Gastroesophageal sphincter (tissue), 4 donors: ENCODE measurements at regions not wholly inside any gene's neighbourhood (a gene's known extent, or its start where the extent isn't known, plus 50 kb on each side); places are given as distances from the start of the nearest gene placed in this dataset.

ENCODE experiments used
- ATAC-seq: fragments of 150-250 bp; one replicate; pipeline ENCODE4 v1.9.1; 2016; ENCODE audit warnings: mild to moderate bottlenecking, moderate library complexity
- H3K27ac ChIP-seq, 4 donors: fragments of 200-600 bp; sonication (generic) in 3 of 4; 1 replicate in 3 of 4; 2 replicates in 1 of 4; pipeline ENCODE4 v1.5.1; 2016 to 2019
- H3K27me3 ChIP-seq: fragments of 200-600 bp; sonication (generic); one replicate; pipeline ENCODE4 v1.5.1; 2019
- H3K36me3 ChIP-seq, 2 donors: fragments of 200-600 bp; sonication (generic); one replicate each; pipeline ENCODE4 v1.5.1; 2019; ENCODE audit warnings: control low read depth in 1 of 2
- H3K4me1 ChIP-seq, 3 donors: fragments of 200-600 bp; sonication (generic); 1 replicate in 2 of 3; 2 replicates in 1 of 3; pipeline ENCODE4 v1.5.1; 2016 to 2019; ENCODE audit warnings: control low read depth in 2 of 3
- H3K4me3 ChIP-seq, 2 donors: fragments of 200-600 bp; sonication (generic); one replicate each; pipeline ENCODE4 v1.5.1; 2019; ENCODE audit warnings: mild to moderate bottlenecking in 1 of 2, moderate library complexity in 1 of 2
- H3K9me3 ChIP-seq, 3 donors: fragments of 200-600 bp; sonication (generic); one replicate each; pipeline ENCODE4 v1.5.1; 2017 to 2019; ENCODE audit warnings: control low read depth in 2 of 3
- EP300 ChIP-seq: sonication (generic); formaldehyde crosslinking; IDR thresholded peaks from one replicate; pipeline ENCODE4 v1.6.1; 2017; ENCODE audit warnings: antibody characterized with exemption, mild to moderate bottlenecking
- POLR2A ChIP-seq, 2 donors: fragments of 450-650 bp; IDR thresholded peaks; one replicate each; pipeline ENCODE4 v1.6.1; 2017; ENCODE audit warnings: antibody characterized with exemption in 2 of 2, mild to moderate bottlenecking in 2 of 2, moderate library complexity in 1 of 2
- POLR2AphosphoS5 ChIP-seq: sonication (generic); formaldehyde crosslinking; IDR thresholded peaks from one replicate; pipeline ENCODE4 v1.6.1; 2017; ENCODE audit warnings: antibody characterized with exemption
- WGBS, 2 donors: methylation state at CpG; one replicate each; pipeline ENCODE4 v1.1.5; 2018; ENCODE audit warnings: low coverage in 1 of 2; 5-methylcytosine and 5-hydroxymethylcytosine counted together
- TF ChIP-seq, protein P1 (sequence below), 4 experiments: fragments of 200-600 bp in 2 of 4; fragments of 450-650 bp in 2 of 4; sonication (generic) in 1 of 4; IDR thresholded peaks; one replicate each; pipeline ENCODE4 v1.5.1; 2017 to 2019; ENCODE audit warnings: antibody characterized with exemption in 4 of 4, mild to moderate bottlenecking in 2 of 4, moderate library complexity in 2 of 4

DNA sequence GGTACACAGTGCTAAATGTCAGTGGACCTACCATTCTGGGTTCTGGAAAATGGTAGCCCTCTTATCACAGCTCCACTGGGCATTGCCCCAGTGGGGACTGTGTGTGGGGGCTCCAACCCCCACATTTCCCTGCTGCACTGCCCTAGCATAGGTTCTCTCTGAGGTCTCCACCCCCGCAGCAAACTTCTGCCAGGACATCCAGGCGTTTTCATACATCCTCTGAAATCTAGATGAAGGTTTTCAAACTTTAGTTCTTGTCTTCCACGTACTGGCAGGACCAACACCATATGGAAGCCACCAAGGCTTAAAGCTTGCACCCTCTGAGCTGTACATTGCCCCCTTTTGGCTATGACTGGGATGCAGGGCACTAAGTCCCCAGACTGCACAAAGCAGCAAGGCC is 788.2 kb upstream of the ALCAM start:
- Histone ChIP-seq H3K36me3 (no peaks in the 10 kb centered on the region), H3K27ac (no peak overlapping the region), H3K4me1 (no peaks in the 10 kb centered on the region), H3K4me3 (no peak overlapping the region), H3K27me3 (no peaks in the 10 kb centered on the region), H3K9me3 (peaks cover 0 to 37% (median 0%) of the 10 kb centered on the region in 3 donors)
- TF ChIP-seq POLR2AphosphoS5 = no peak
- no peak for TF ChIP-seq POLR2A (IDR thresholded peaks at IDR 0.05)
- TF ChIP-seq, protein P1, sequence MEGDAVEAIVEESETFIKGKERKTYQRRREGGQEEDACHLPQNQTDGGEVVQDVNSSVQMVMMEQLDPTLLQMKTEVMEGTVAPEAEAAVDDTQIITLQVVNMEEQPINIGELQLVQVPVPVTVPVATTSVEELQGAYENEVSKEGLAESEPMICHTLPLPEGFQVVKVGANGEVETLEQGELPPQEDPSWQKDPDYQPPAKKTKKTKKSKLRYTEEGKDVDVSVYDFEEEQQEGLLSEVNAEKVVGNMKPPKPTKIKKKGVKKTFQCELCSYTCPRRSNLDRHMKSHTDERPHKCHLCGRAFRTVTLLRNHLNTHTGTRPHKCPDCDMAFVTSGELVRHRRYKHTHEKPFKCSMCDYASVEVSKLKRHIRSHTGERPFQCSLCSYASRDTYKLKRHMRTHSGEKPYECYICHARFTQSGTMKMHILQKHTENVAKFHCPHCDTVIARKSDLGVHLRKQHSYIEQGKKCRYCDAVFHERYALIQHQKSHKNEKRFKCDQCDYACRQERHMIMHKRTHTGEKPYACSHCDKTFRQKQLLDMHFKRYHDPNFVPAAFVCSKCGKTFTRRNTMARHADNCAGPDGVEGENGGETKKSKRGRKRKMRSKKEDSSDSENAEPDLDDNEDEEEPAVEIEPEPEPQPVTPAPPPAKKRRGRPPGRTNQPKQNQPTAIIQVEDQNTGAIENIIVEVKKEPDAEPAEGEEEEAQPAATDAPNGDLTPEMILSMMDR (IDR thresholded peaks at IDR 0.05) = no peak
- TF ChIP-seq EP300 = no peak
- 50% methylated on average over 1 of the region's 3 CpGs; no CpG with 5 or more reads in 1 of the 2 donors for WGBS, 2 donors
- no peak for ATAC-seq

- TF ChIP-seq POLR2AphosphoS5 = no peak
- TF ChIP-seq, protein P1 (IDR thresholded peaks at IDR 0.05) = no peak
- TF ChIP-seq POLR2A (IDR thresholded peaks at IDR 0.05) = no peak
- no peak for TF ChIP-seq EP300
Observed at GRCh38 chr3:104582092-104582491, 784.6 kb upstream of the ALCAM start.

DNA sequence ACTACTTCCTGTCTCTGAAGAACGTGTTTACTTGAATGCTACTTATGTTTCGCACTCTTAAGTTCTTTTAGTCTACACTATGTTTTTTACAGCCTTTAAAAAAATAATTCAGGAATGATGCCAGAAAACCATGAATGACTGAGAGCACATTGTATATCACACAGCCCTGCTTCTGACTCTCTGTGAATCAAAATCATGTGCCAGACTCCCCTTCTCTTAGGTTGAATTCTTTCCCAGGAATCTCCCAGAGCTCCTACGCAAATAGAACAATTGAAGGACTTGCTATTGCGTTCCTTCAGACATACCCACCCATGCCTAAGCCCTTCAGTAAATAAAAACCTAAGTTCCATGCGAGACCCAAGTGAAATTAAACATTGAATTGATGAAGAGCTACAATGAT is 782.0 kb upstream of the ALCAM start:
- ATAC-seq = no peak

More at GRCh38 chr3:104582092-104582491, 784.6 kb upstream of the ALCAM start:
- ATAC-seq = no peak
- Histone ChIP-seq H3K4me3 (no peak overlapping the region), H3K27me3 (no peaks in the 10 kb centered on the region), H3K36me3 (no peaks in the 10 kb centered on the region), H3K4me1 (no peaks in the 10 kb centered on the region), H3K9me3 (peaks cover 0 to 18% (median 0%) of the 10 kb centered on the region in 3 donors), H3K27ac (no peak overlapping the region)

DNA sequence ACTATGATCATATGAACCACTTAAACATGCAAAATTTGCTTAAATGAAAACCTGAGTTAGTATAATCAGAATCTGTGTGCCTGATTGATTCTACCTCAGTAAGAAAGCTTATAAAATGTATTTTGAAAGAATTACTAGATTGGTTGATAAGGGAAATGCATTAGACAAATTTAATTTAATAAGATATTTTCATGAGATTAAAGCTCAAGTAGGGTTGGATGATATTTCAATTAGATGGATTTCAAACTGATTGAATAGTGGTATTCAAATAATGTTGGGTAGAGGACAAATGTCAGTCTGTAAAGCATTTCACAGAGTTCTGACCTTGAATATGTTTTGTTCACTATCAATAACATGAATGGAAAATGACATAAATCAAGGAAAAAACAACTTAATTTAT is 780.4 kb upstream of the ALCAM start:
- no peak for ATAC-seq
- no peak for TF ChIP-seq POLR2A (IDR thresholded peaks at IDR 0.05)
- TF ChIP-seq POLR2AphosphoS5 = no peak
- no peak for TF ChIP-seq EP300
- TF ChIP-seq, protein P1 (IDR thresholded peaks at IDR 0.05) = no peak
- Histone ChIP-seq H3K27me3 (no peaks in the 10 kb centered on the region), H3K36me3 (no peaks in the 10 kb centered on the region), H3K4me1 (no peaks in the 10 kb centered on the region), H3K4me3 (no peak overlapping the region), H3K9me3 (no peaks in the 10 kb centered on the region), H3K27ac (no peak overlapping the region)

More for the DNA sequence above, 782.0 kb upstream of the ALCAM start:
- Histone ChIP-seq H3K9me3 (no peaks in the 10 kb centered on the region), H3K36me3 (no peaks in the 10 kb centered on the region), H3K27me3 (no peaks in the 10 kb centered on the region), H3K27ac (no peak overlapping the region), H3K4me1 (no peaks in the 10 kb centered on the region), H3K4me3 (no peak overlapping the region)
- TF ChIP-seq POLR2A (IDR thresholded peaks at IDR 0.05) (no peak), POLR2AphosphoS5 (no peak), EP300 (no peak)
- TF ChIP-seq, protein P1 (IDR thresholded peaks at IDR 0.05) = no peak
- WGBS, 2 donors = 73 to 94% methylated on average over 4 to 5 of the region's 5 CpGs

DNA sequence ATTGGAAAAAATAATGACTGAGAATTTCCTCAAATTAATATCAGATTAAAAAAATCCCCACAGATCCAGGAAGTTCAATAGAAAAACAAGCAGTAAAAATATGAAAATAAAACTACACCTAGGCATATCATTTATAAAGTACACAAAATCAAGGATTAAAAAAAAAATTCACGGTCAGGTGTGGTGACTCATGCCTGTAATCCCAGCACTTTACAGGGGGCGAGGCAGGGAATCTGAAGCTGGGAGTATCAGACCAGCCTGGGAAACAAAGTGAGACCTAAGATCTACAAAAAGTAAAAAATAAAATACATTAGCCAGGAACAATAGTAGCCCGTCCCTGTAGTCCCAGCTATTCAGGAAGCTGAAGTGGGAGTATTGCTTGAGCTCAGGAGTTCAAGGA is 778.3 kb upstream of the ALCAM start:
- no peaks in the 10 kb centered on the region for H3K27me3 ChIP-seq
- H3K4me3 ChIP-seq = no peak overlapping the region
- no peaks in the 10 kb centered on the region for H3K36me3 ChIP-seq
- no peak overlapping the region for H3K27ac ChIP-seq
- no peaks in the 10 kb centered on the region for H3K9me3 ChIP-seq
- TF ChIP-seq, protein P1 (IDR thresholded peaks at IDR 0.05) = no peak
- 92 to 100% methylated on average over 1 to 2 of the region's 3 CpGs for WGBS, 2 donors
- no peaks in the 10 kb centered on the region for H3K4me1 ChIP-seq
- ATAC-seq = no peak
